ENCODE measurements at regions not wholly inside any gene's neighbourhood (a gene's known extent, or its start where the extent isn't known, plus 50 kb on each side); places are given as distances from the start of the nearest gene placed in this dataset.

GRCh38 chr4:96366632-96367031 is 526.7 kb downstream of the PDHA2 start:
- no peak for TF ChIP-seq CTCF (IDR thresholded peaks at IDR 0.05)
- no peak for TF ChIP-seq POLR2AphosphoS5 (IDR thresholded peaks at IDR 0.05; ENCODE audit: low read depth, low read length)
- no peak for TF ChIP-seq SIN3A (IDR thresholded peaks at IDR 0.05; ENCODE audit: borderline replicate concordance, insufficient read depth, low read depth, low read length)

Measured in Panc1 (cell line).